GM10266 (cell line): ENCODE measurements at regions not wholly inside any gene's neighbourhood (a gene's known extent, or its start where the extent isn't known, plus 50 kb on each side); places are given as distances from the start of the nearest gene placed in this dataset.

Experiments used
- DNase-seq: peaks from one replicate; pipeline ENCODE4 v3.0.0; 2012; ENCODE audit errors: extremely low spot score
- CTCF ChIP-seq: IDR thresholded peaks from 2 replicates; pipeline ENCODE4 v1.5.1; 2012; ENCODE audit warnings: mild to moderate bottlenecking, low read depth; ENCODE audit not compliant: control insufficient read depth, insufficient read depth; ENCODE audit errors: missing control alignments

- no peak for TF ChIP-seq CTCF
- DNase-seq = no peak
Measured at GRCh38 chr20:6920991-6921613, 153.6 kb downstream of the BMP2 start.

- no peak for TF ChIP-seq CTCF
- DNase-seq = no peak
Measured at GRCh38 chr20:6921717-6922386, 154.4 kb downstream of the BMP2 start.

- no peak for TF ChIP-seq CTCF
- DNase-seq = no peak
Measured at GRCh38 chr20:6924681-6925080, 157.2 kb downstream of the BMP2 start.

GRCh38 chr20:6925744-6926278 lies 158.3 kb downstream of the BMP2 start:
- no peak for TF ChIP-seq CTCF
- DNase-seq = no peak

GRCh38 chr20:6940048-6940447 lies 172.6 kb downstream of the BMP2 start:
- peak; percentile 13 for TF ChIP-seq CTCF

GRCh38 chr20:6940876-6941275 lies 173.4 kb downstream of the BMP2 start:
- DNase-seq = no peak
- TF ChIP-seq CTCF = no peak

More at GRCh38 chr20:6940048-6940447, 172.6 kb downstream of the BMP2 start:
- DNase-seq = no peak

- DNase-seq = no peak
- no peak for TF ChIP-seq CTCF
Measured at GRCh38 chr20:6941571-6941970, 174.1 kb downstream of the BMP2 start.
